ENCODE measurements at regions not wholly inside any gene's neighbourhood (a gene's known extent, or its start where the extent isn't known, plus 50 kb on each side); places are given as distances from the start of the nearest gene placed in this dataset.

- in situ Hi-C loops (cut with HindIII; ENCODE audit: low pct_ligation_motif_present, low pct_unique_long_range_greater_than_20kb, low sequenced_read_pairs), result no loop called here
- DNase-seq, result no peak
These were observed 568.5 kb downstream of the SLITRK6 start for GRCh38 chr13:85230691-85231093.

- no peak for DNase-seq
- in situ Hi-C loops (cut with HindIII; ENCODE audit: low pct_ligation_motif_present, low pct_unique_long_range_greater_than_20kb, low sequenced_read_pairs), result no loop called here
These were observed 570.5 kb downstream of the SLITRK6 start for GRCh38 chr13:85228692-85229091.

GRCh38 chr13:85223883-85224656, 575.1 kb downstream of the SLITRK6 start:
- in situ Hi-C loops (cut with HindIII; ENCODE audit: low pct_ligation_motif_present, low pct_unique_long_range_greater_than_20kb, low sequenced_read_pairs), result no loop called here

GRCh38 chr13:85216576-85216975, 582.6 kb downstream of the SLITRK6 start:
- in situ Hi-C loops (cut with HindIII; ENCODE audit: low pct_ligation_motif_present, low pct_unique_long_range_greater_than_20kb, low sequenced_read_pairs), result no loop called here
- no peak for DNase-seq

More at GRCh38 chr13:85223883-85224656, 575.1 kb downstream of the SLITRK6 start:
- no peak for DNase-seq

- in situ Hi-C loops (cut with HindIII; ENCODE audit: low pct_ligation_motif_present, low pct_unique_long_range_greater_than_20kb, low sequenced_read_pairs), result no loop called here
- DNase-seq, result no peak
These were observed 586.5 kb downstream of the SLITRK6 start for GRCh38 chr13:85212692-85213091.

DNA sequence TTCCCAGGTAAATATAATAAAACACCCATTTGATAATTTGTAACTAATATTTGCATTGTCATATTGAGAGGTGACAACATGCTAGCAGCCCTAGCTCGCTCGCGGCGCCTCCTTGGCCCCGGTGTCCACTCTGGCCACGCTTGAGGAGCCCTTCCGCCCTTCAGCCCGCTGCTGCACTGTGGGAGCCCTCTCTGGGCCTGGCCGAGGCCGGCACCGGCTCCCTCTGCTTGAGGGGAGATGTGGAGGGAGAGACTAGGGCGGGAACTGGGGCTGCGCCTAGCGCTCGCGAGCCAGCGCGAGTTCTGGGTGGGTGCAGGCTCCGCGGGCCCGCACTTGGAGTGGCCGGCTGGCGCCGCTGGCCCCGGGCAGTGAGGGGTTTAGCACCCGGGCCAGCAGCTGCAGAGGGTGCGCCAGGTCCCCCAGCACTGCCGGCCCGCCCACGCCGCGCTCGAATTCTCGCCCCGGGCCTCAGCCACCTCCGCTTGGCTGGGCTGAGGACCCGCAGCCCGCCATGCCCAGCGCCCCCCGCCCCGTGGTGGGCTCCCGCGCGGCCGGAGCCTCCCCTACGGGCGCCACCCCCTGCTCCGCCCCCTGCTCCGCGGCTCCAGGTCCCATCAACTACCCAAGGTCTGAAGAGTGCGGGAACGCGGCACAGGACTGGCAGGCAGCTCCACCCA, 594.4 kb downstream of the SLITRK6 start:
- no peak for DNase-seq
- in situ Hi-C loops (cut with HindIII; ENCODE audit: low pct_ligation_motif_present, low pct_unique_long_range_greater_than_20kb, low sequenced_read_pairs), result no loop called here

DNA sequence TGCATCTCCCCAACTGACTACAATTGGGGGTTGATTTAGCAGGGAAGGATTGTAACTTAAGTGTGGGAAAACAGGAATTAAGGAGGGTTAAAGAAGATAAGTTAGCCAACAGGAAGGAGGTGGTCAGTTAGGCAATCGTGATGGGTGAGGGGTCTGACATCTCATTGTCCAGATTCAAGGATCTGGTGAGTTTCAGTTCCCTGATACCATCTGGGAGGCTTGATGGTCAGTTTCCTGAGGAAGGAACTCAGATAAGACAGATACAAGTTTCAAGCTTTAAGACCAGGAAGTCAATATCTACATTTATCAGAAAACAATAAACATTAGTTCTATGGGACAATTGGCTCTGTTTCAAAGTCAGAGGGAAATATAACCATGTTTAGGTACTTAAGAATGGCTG, 601.8 kb downstream of the SLITRK6 start:
- in situ Hi-C loops (cut with HindIII; ENCODE audit: low pct_ligation_motif_present, low pct_unique_long_range_greater_than_20kb, low sequenced_read_pairs), result no loop called here
- no peak for DNase-seq

- in situ Hi-C loops (cut with HindIII; ENCODE audit: low pct_ligation_motif_present, low pct_unique_long_range_greater_than_20kb, low sequenced_read_pairs), result no loop called here
- no peak for DNase-seq
These were observed 604.7 kb downstream of the SLITRK6 start for GRCh38 chr13:85194482-85194881.

- DNase-seq, result no peak
- in situ Hi-C loops (cut with HindIII; ENCODE audit: low pct_ligation_motif_present, low pct_unique_long_range_greater_than_20kb, low sequenced_read_pairs), result no loop called here
These were observed 607.1 kb downstream of the SLITRK6 start for GRCh38 chr13:85191996-85192718.

DNA sequence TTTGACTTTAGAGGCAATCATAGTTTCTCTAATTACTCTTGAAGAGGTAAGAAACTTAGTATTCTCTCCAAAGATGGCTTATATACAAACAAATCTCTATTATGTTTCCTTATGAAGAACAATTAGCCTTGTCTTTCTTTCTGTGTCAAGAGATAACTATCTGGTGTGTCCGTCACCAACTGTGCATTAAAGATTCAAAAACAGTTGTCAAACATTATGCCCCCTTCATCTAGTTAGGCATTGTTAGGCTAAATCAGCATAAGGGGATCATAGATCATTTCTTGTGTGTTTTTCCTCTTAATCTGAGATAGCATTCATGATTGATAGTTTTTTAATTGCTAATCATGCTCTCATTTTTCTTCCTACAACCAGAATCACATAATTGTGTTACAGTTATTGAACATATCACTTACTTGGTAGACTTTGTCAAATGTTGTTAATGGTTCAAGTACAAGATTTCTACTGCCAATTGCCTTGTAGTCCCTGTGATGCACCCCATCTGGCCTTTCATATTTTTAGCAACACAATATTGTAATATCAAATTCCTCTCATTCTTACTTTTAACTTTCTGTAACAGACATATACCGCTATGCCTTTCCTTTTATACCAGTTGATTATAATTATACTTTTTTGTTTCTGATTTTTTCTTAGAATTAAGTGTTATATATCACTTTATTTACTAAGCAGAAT, 612.7 kb downstream of the SLITRK6 start:
- in situ Hi-C loops (cut with HindIII; ENCODE audit: low pct_ligation_motif_present, low pct_unique_long_range_greater_than_20kb, low sequenced_read_pairs), result no loop called here

DNA sequence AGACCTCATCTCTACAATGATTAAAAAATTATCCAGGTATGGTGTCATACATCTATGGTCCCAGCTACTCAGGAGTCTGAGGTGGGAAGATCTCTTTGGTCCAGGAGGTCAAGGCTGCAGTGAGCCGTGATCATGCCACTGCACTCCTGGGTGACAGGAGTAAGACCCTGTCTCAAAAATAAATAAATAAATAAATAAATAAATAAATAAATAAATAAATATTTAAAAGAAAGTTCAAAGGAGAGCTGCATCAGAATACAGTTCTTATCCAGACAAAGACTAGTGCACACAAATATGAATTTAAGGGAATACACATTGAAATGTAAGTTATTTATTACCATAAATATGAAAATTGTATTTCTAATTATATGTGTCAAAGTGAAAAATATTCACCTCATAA, 624.9 kb downstream of the SLITRK6 start:
- in situ Hi-C loops (cut with HindIII; ENCODE audit: low pct_ligation_motif_present, low pct_unique_long_range_greater_than_20kb, low sequenced_read_pairs), result no loop called here

More for the DNA sequence above, 612.7 kb downstream of the SLITRK6 start:
- DNase-seq, result no peak

GRCh38 chr13:85170372-85170771, 628.8 kb downstream of the SLITRK6 start:
- no peak for DNase-seq
- in situ Hi-C loops (cut with HindIII; ENCODE audit: low pct_ligation_motif_present, low pct_unique_long_range_greater_than_20kb, low sequenced_read_pairs), result no loop called here

More for the DNA sequence above, 624.9 kb downstream of the SLITRK6 start:
- DNase-seq, result no peak

GRCh38 chr13:85166891-85167290, 632.3 kb downstream of the SLITRK6 start:
- DNase-seq, result no peak
- in situ Hi-C loops (cut with HindIII; ENCODE audit: low pct_ligation_motif_present, low pct_unique_long_range_greater_than_20kb, low sequenced_read_pairs), result no loop called here

GRCh38 chr13:85163063-85163462, 636.2 kb downstream of the SLITRK6 start:
- in situ Hi-C loops (cut with HindIII; ENCODE audit: low pct_ligation_motif_present, low pct_unique_long_range_greater_than_20kb, low sequenced_read_pairs), result no loop called here
- DNase-seq, result no peak

GRCh38 chr13:85148009-85148408, 651.2 kb downstream of the SLITRK6 start:
- in situ Hi-C loops (cut with HindIII; ENCODE audit: low pct_ligation_motif_present, low pct_unique_long_range_greater_than_20kb, low sequenced_read_pairs), result no loop called here
- DNase-seq, result no peak

DNA sequence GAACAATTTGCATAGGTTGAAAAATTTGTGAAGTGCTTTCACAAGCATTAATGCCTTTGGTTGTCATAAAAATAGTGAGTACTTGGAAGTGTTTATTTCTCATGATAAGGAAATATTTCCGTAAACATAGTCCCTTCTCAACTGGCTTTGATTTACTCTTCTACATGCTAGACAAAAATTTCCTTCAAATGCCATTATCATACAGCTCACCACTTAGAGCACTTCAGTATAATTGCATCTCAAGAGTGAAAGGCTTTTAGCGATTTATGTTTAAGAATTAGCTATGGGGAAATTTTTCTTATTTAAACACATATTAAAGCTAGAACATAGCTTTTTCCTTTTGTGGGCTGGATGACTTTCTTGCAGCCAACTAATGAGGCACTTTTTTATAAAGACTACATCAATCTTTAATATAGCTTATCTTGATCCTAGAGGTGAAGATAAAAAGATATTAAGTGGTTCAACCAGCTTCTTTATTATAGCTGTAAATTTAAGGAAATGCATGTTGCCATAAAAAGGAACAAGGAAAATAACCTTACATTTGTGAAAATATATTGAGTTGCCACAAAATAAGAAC, 656.8 kb downstream of the SLITRK6 start:
- in situ Hi-C loops (cut with HindIII; ENCODE audit: low pct_ligation_motif_present, low pct_unique_long_range_greater_than_20kb, low sequenced_read_pairs), result no loop called here
- no peak for DNase-seq

- in situ Hi-C loops (cut with HindIII; ENCODE audit: low pct_ligation_motif_present, low pct_unique_long_range_greater_than_20kb, low sequenced_read_pairs), result no loop called here
- no peak for DNase-seq
These were observed 657.8 kb downstream of the SLITRK6 start for GRCh38 chr13:85141401-85141800.

GRCh38 chr13:85140192-85140591, 659.0 kb downstream of the SLITRK6 start:
- DNase-seq, result no peak
- in situ Hi-C loops (cut with HindIII; ENCODE audit: low pct_ligation_motif_present, low pct_unique_long_range_greater_than_20kb, low sequenced_read_pairs), result no loop called here

GRCh38 chr13:85137516-85137915, 661.7 kb downstream of the SLITRK6 start:
- no peak for DNase-seq
- in situ Hi-C loops (cut with HindIII; ENCODE audit: low pct_ligation_motif_present, low pct_unique_long_range_greater_than_20kb, low sequenced_read_pairs), result no loop called here
